Fibroblast of the conjunctiva (primary cell): ENCODE measurements at regions not wholly inside any gene's neighbourhood (a gene's known extent, or its start where the extent isn't known, plus 50 kb on each side); places are given as distances from the start of the nearest gene placed in this dataset.

Experiments used
- DNase-seq: peaks from one replicate; pipeline ENCODE4 v3.0.0-alpha.2; 2010; ENCODE audit warnings: low read depth

DNA sequence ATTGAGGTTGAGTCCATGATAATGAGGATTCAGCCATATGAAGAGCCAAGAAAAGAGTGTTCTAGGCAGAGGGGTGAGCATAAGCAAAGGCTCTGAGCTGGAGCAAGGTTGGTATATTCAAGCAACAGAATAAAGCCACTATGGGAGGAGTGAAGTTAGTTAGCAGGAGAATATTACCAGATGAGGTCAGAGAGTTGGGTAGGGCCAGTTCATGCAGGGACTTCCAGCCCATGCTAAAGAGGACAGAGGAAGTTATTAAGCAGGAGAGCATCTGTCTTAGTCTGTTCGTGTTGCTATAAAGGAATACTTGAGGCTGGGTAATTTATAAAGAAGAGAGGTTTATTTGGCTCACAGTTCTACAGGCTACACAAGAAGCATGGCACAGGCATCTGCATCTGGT is 57.1 kb upstream of the ATG10 start:
- no peak for DNase-seq

DNA sequence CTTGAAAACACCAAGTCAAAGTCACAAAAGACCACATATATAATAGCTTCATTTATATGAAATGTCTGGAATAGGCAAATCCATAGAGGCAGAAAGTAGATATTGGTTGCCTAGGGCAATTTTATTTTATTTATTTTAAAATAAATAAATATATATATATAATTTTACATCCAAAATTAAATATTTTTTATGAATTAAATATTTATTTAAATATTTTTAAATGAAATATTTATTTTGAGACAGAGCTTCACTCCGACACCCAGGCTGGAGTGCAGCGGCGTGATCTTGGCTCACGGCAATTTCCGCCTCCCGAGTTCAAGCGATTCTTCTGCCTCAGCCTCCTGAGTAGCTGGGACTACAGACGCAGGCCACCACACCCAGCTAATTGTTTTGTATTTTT is 58.9 kb upstream of the ATG10 start:
- DNase-seq = no peak

DNA sequence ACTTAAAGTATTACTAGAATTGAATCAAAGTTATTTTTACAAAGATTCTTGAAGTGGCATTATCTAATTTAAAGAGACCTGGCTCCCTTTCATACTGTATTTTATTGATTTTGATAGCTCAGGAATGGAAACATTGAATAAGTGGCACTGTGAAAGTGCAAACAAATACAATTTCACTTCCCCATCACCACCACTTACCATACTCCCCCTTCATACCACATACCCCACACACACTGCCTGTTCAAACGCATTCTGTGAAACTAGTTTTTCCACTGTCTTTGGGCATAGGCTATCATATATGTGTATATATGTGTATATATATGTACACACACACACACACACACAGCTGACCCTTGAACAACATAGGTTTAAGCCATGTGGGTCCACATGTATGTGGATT is 62.1 kb upstream of the ATG10 start:
- DNase-seq = no peak

DNA sequence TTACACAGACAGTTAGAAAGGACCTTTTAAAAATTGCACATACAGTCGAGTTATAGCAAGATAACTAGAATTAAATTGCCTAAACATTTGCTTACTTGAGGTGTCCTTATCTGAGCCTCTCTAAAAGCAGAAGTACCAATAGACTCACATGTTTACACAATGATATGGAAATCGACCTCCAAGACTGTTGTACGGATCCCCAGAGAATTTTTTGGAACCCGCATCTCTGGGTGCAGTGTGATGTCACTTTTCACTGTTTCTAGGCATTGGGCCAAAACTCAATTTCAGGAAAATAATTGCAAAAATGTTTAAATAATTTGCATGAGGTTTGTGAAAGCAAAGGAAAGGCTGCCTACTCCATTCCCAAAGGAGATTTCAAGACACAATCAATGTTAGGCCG is 63.1 kb upstream of the ATG10 start:
- DNase-seq = no peak

DNA sequence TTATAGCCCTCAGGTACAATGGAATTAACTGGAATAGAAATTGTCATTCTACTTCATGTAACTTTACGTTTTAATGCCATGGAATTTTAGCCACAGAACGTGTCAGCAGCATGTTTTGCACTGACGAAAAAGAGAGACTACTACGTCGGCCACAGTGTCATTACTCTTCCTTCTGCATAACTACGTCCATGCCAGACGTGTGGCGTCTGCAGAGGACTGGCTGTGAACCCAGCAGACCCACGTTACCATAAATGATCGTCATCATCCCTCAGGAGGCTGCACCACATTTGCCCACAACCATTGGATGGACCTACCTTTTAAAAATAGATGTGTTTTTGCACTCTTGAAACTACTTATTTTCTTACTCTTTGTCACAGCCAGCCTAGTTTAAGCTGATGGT is 63.8 kb upstream of the ATG10 start:
- DNase-seq = no peak

DNA sequence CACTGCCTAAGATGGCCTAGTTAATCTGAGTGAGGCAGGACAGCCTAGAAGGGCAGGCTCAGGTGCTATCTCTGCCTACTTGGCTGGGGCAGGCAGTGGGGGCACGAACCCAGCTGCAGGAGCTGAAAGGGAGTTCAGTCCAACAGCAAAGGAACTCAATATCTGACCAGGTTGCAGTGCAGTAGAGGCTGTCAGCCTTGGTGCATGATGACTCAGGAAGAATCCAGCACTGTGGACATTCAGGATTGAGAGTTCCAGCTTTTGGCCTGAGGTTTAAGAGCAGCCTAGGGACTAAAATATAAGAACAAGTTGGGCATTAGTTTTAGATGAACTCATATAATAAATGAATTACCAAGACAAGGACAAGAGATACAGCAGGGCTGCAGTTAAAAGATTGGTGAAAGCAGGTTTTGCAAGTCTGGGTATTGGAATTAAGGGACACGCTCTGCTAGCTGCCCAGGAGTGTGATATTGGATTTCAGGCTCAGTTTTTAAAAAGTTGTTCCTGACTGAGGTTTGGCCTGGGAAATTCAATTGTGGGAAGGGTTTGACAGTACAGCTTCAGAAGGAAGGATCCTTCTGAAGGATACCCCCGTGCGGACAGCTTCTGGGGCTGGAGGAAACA is 64.7 kb upstream of the ATG10 start:
- DNase-seq = no peak

DNA sequence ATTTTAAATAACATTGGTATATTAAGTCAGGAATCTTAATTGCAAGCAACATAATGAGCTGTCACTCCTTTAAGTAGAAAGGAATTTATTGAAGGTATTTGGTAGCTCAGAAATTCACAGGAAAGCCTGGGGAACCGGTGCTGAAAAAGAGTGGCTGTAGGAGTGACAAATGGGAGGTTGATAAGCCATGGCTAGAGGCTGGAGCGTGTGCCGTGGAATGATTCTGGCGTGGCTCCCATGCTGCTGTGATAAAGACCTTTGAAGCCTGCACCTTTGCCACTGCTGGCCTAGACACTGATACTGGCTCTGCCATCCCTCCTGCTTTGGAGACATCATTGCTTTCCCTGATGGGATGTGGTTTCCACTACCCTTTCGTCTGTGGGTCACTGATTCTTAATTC is 65.7 kb upstream of the ATG10 start:
- no peak for DNase-seq

DNA sequence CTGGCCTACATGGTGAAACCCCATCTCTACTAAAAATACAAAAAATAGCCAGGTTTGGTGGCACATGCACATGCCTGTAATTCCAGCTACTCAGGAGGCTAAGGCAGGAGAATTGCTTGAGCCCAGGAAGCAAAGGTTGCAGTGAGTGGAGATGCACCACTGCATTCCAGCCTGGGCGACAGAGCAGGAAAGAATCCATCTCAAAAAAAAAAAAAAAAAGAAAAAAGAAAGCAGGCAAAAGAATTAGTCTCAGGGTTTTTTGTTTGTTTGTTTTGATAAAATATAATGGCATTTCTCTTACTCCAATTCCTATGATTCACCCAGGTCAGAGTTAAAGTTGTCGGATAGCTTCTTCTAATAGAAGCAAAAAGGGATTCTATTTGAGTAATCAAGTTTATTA is 67.0 kb upstream of the ATG10 start:
- no peak for DNase-seq

DNA sequence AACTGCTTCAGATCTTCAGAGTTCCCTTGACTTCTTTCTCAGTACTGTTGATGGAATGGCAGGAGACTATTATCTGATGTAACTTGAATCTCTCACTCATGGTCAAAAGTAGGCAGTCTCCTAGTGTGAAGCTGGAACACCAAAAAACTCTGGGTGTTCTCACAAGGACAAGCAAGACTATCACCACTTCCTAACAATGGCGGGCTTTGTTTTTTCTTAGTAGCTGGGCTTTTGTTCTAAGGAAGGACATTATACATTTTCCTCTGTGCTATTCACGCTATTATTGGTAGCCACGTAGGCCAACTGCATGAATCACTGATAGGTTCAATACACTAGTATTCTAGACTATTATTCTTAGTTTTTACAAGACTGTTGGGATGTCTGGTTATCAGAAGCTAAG is 67.7 kb upstream of the ATG10 start:
- DNase-seq = no peak

DNA sequence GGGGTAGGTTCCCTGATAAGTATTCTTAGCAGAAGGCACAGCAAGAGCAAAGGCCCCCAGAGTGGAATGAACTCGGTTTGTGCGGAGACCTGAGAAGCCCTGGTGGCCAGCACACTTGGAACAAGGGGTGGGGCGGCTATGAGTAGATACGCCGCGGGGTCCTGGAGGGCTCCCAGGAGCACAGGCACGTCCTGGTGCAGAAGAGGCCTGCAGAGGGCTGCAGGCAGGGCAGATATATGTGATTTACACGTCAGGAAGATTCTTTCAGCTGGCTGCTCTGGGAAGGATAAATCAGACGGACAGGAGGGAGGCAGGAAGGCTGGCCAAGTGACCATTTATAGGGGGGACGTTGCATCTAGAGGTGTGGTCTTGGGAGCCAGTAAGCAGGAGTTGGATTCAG is 70.2 kb upstream of the ATG10 start:
- DNase-seq = no peak

DNA sequence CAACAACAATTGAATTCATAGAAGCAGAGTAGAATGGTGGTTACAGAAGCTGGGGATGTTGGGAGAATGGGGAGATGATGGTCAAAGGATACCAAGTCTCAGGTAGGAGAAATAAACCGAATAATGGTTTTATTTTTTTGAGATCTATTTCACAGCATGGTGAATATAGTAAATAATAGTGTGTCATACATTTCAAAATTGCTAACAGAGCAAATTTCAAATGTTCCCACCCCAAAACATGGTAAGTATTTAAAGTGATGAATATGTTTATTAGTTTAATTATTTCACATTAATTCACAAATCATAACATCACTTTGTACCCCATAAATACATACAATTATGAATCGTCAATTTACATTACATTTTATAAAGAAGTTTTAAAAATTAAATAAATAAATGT is 72.7 kb upstream of the ATG10 start:
- DNase-seq = no peak

DNA sequence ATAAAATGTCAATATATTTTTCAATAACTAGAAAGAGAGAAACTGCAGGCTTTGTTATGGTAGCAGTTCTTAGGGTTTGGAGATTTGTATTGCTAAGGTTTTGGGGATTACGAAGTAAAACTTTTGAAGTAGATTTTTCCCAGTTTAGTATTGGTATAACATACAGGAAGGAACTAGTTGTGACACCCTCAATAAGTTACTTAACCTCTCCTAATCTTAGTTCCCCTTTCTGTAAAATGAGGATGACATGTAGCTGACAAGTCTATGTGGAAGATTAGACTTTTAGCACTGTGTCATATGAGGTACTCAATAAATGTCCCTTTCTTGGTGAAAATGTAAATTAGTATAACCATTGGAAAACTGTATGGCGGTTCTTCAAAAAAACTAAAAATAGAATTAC is 73.4 kb upstream of the ATG10 start:
- no peak for DNase-seq

DNA sequence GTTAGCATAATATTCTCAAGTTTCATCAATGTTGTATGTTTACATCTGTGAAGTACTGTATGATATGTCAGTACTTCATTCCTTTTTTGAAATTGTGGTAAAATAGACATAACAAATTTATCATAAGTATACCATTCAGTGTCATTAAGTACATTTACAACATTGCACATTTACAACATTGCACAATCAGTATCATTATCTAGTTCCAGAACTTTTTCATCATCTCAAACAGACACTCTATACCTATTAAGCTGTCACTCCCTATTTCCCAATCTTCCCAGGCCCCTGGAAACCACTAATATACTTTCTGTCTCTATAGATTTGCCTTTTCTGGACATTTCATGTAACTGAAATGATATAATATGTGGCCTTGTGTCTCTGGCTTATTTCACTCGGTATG is 75.1 kb upstream of the ATG10 start:
- no peak for DNase-seq

DNA sequence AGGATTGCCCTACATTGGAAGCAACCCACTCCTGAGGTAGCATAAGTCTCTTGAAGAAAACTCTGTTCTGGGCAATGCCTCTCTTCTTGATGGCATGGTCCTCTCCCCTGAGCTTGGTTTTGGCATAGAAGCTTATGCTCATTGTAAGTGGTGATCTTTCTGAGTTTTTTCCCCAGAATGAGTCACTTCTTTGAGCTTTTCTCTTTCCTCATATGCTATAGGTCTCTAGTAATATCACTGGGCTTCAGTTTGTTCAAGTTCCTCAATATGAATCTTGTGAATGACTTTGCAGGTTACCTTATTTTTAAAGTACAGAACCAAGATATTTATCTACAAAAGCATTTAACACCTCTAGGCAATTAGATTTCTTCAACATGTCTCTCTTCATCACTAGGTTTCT is 76.5 kb upstream of the ATG10 start:
- DNase-seq = no peak

DNA sequence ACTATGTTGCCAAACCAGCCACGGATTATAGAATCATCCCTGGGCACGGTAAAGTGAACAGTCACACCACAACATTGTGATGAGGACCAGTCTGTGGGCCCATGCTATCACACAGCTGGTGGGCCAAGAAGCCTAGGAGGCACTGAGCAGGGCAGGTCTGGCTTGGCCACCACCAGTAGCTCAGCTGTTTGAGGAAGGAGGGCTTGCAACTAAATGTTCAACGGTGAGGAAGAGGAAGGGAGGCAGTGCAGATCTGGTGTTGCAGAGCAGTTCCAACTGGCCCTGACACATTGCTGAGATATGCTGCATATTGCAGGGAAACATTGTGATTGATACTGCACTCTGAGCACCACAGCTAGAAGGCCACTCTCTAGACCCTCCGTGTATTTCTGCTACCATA is 77.9 kb upstream of the ATG10 start:
- DNase-seq = no peak

DNA sequence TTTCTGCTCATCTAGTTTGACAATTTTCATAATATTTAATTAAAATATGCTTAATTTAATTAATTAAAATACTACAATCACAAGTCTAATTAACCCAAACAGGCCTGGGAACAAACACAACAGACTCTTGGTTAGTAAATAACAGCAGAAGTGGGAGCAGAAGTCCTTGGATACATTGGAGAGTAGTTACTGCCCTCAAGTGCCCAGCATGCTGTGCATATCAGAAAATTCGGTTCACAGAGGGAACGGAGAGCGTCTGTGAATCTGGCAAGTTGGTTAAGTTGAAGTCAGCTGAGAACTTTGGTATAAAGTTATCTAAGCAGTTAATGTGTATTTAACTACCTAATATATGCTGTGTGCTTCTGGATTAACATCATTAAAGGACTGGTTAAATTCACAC is 87.0 kb upstream of the ATG10 start:
- DNase-seq = no peak

DNA sequence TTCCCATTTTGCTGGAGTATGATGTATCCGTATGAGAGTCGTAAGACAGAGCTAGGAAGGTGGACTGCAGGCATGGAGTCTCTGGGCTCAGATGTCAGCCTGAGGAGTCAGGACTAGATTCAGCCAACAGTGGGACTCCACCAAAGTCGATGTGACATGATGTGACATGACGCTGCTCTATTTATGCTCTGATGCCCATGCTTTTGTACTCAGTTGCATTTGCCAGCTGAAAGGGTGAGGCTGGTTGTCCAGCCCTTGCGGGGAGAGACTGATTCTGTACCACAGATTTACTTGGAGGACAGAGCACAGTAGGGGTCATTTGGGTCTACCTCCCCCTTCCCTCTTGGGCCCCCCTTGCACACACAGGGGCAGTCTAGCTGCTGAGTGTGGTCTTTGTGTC is 88.5 kb upstream of the ATG10 start:
- DNase-seq = no peak

DNA sequence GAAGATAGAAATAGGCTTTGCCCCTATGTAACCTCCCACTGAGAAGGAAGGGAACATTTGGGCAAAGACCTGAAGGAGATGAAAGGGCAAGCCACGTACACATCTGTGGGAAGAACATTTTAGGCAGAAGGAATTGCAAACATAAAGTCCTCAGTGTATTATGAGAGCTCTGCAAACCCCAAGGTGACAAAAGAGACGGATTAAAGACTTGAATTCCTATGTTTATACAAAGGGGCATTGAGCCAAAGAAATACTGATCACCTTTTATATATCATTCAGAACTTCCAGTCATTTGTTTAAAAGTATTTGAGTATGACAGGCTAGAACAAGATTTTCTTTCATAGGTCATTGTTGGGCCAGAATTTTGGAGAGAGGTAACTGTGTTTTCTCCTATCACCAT is 90.2 kb upstream of the ATG10 start:
- DNase-seq = no peak

DNA sequence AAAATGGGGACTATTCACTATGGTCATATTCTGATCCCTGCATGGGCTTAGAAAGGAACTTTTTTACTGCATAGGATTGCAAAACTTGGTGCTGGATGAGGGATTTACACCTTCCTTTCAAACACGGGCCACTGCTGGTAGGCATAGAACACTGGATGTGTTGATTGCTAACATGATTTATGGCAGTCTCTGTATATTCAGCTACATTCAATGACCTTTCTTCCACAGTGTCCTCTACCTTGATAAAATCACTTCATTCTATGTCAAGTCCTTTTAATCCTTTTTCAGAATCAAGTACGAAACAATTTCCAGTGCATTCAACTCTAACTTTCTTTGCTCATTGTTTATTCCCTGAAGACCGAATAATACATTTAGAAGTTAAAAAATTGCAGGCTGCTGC is 91.9 kb upstream of the ATG10 start:
- no peak for DNase-seq

DNA sequence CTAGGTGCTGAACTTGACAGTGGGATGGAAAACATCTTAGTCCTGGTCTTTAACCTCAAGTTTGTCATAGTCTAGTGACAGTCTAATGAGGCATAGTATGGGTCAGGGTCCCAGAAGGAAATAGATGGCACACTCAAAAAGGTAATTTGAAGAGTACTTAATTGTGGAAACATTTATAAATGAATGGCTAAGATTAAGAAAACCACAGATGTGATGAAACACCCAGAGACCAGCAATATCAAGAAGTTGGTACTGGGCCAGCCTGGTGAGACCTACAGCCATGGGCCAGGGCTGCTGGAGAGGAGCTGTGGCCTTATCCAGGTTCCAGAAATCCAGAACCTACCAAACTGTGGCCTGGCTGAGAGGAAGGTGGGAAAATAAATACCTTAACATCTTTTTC is 93.5 kb upstream of the ATG10 start:
- DNase-seq = no peak

DNA sequence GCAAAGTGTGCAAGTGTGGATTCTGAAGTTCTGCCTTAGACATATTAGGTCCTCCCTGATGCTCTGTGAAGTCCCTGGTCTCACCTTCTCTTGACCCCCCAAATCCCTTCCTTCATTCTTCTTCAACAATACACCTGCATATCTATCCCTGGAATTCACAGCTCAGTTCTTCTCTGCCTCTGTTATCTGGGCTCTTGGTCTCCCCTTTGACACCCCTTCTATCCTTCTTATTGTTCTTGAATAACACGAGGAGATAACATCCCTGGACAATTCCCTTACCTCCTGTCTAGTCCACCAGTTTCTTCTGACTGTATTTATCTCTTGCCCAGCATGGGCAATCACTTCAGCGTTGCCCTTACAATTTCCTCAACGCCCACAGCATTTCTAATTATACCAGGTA is 104.8 kb upstream of the ATG10 start:
- no peak for DNase-seq

DNA sequence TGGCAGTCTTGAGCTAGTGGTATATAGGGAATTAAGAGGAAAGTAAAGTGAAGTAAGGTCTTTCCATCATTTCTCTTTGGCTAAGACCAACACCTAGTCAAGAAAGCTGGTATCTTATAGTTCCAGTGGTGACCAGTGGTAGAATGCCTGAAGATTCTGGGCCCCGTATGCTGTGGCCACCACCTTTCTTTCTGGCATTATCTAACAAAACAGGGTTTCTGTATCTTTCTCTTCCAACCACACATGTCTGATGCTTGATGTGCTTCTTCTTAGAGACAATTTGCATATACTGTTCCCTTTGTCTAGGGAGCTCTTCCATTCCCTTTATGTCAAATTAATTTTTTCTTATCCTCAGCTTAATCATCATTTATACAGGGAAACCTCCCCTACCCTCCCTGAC is 109.9 kb upstream of the SSBP2 start:
- DNase-seq = no peak

DNA sequence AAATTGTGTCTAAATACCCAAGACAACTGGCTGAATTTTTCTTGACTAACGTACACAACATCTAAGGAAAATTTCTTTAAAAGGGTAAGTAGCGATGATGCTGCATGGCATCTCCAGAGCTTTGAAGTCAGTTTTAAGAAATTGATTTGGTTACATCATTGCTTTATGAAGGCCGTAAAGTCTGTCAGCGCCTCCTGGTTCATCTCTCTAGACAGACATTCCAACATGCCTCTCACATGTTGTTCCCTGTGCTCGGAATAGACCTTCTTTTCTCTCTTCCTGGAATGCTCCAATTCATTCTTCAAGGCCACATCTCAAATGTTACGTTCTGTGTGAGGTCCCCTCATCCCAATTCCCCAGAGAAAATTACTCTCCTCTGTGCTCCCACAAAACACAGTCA is 108.7 kb upstream of the SSBP2 start:
- no peak for DNase-seq

DNA sequence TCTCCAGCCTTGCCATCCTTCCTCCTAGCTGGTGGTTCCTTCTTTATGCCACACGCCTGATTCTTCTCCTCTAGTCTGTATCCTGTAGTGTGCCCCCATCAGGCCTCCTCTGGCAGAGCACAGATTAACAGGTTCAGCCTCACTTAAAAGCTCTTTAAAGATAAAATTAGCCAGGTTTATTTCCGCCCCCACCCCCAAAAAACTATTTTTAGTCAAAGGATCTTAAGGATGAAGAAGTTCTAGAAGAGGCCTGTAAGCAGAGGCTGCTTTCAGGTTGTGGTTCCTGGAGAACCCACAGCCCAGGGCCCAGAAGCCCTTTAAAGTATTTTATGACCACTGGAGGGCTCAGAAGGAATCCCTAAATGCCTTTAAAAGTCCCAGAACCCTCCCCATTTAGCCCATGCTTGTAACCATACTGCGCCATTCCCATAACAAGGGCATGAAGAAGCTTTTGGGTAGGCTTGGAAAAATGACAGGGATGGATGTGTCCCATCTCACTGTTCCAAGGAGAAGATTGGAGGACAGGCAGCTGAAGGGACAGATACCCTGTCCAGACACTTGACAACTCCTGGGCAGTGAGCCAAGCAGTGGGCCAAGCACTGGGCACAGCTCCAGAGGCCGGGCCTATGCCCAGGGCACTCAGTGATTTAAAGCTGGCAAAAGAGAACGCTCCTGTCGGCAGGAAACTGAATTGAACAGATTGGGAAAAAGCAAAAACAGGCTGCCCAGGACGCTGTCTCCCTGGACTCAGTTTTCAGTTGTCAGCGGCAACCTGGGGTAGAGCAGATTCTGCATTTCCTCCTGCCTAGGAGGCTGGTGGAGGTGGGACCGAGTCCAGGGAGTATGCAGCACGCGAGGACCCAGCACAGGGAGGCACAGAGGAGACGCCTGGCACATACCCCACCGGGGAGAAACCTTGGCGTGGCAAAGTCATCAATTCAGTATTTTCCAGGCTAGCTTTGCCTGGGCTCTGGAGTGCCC is 106.3 kb upstream of the SSBP2 start:
- DNase-seq = no peak
